Type B pancreatic cell (in vitro differentiated cells): ENCODE measurements at regions not wholly inside any gene's neighbourhood (a gene's known extent, or its start where the extent isn't known, plus 50 kb on each side); places are given as distances from the start of the nearest gene placed in this dataset.

Source experiments
- DNase-seq: peaks from one replicate; pipeline ENCODE4 v3.0.0; 2021; ENCODE audit warnings: mixed read lengths; ENCODE audit not compliant: unreplicated experiment; ENCODE audit errors: extremely low spot score
- H3K27ac Mint-ChIP-seq: 2 replicates; pipeline ENCODE4 v1.8.0; 2021; ENCODE audit warnings: mild to moderate bottlenecking, mixed read lengths
- H3K27me3 Mint-ChIP-seq: 2 replicates; pipeline ENCODE4 v1.8.0; 2021; ENCODE audit warnings: mixed read lengths
- H3K36me3 Mint-ChIP-seq: 2 replicates; pipeline ENCODE4 v1.8.0; 2021; ENCODE audit warnings: mixed read lengths
- H3K4me1 Mint-ChIP-seq: one replicate; pipeline ENCODE4 v1.8.0; 2021; ENCODE audit warnings: mixed read lengths; ENCODE audit not compliant: unreplicated experiment
- H3K4me3 Mint-ChIP-seq: 2 replicates; pipeline ENCODE4 v1.8.0; 2021; ENCODE audit warnings: mild to moderate bottlenecking, mixed read lengths
- H3K9me3 Mint-ChIP-seq: 2 replicates; pipeline ENCODE4 v1.8.0; 2021; ENCODE audit warnings: mixed read lengths
- TF ChIP-seq, protein P1 (sequence below): fragments of 200-600 bp; sonication (generic); conservative IDR thresholded peaks from 2 replicates; pipeline ENCODE4 v1.5.0; 2021; ENCODE audit warnings: antibody characterized with exemption, mild to moderate bottlenecking

DNA sequence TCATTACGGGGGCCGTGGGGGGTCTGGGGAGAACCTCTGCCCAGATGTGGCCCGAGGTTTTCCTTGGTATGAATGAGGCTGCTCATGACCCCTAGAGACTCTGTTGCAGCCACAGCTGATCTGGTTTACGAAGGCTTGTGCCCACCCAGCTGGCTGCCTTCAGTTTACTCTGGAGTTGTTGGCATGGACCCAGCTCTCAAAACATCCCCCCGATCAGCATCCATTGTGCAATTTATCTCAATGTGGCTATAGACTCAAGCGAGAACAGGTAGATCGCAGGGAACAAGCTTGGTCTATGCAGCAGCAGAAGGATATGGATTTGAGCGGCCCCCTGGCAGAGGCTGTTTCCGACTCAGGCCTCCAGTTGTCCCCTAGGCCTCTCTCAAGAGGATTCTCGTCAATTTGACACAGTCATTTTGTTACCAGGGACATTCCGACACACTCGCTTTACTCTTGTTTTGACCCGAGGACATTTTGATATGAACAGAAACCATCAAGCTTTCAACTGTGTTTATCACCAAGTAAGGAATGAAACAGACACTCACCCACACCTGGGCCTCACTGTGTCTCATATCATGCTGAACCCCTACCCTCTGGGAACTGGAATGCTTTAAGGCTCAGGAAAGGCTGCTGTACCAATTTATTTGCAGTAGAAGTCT is 161.5 kb downstream of the KATNAL1 start:
- Mint-ChIP-seq H3K36me3 (no peaks in the 10 kb centered on the region), H3K4me3 (no peak overlapping the region), H3K9me3 (no peaks in the 10 kb centered on the region), H3K4me1 (peaks cover 8% of the 10 kb centered on the region), H3K27me3 (no peaks in the 10 kb centered on the region), H3K27ac (no peak overlapping the region)
- no peak for DNase-seq
- TF ChIP-seq, protein P1, sequence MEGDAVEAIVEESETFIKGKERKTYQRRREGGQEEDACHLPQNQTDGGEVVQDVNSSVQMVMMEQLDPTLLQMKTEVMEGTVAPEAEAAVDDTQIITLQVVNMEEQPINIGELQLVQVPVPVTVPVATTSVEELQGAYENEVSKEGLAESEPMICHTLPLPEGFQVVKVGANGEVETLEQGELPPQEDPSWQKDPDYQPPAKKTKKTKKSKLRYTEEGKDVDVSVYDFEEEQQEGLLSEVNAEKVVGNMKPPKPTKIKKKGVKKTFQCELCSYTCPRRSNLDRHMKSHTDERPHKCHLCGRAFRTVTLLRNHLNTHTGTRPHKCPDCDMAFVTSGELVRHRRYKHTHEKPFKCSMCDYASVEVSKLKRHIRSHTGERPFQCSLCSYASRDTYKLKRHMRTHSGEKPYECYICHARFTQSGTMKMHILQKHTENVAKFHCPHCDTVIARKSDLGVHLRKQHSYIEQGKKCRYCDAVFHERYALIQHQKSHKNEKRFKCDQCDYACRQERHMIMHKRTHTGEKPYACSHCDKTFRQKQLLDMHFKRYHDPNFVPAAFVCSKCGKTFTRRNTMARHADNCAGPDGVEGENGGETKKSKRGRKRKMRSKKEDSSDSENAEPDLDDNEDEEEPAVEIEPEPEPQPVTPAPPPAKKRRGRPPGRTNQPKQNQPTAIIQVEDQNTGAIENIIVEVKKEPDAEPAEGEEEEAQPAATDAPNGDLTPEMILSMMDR = no peak

DNA sequence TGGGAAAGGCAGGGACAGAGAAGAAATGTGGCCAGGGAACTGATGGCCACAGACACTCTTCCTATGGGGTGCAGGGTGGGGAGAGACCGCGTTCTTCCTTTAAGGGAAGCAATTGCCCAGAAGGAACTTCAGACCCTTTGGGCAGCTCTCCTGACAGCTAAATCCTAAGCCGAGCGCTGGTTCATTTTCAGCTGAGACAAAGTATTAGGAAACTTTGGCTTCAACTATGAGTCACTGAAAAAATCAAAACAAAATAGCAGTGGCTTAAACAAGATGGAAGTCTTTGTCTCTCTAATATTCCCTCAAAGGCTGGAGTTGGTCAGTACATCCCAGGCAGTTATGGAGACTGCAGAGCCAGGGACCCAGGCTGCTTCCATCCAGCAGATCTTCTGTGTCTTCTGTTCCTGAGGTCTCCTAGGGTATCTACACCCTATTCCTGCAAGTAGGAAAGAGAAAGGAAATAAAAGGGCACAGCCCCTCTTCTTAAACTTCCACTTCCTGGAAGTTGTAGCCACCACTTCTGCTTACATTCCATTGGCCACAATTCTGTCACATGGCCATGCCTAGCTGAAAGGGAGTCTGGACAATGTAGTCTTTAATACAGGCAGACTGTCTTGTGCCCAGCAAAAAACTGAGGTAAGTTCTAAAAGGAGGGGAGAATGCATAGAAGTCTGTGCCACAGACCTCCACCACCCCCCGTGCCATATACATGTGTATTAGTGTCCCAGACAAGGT is 163.5 kb downstream of the KATNAL1 start:
- DNase-seq = no peak
- Mint-ChIP-seq H3K9me3 (no peaks in the 10 kb centered on the region), H3K36me3 (no peaks in the 10 kb centered on the region), H3K27ac (peak overlapping the region; percentile 81), H3K27me3 (no peaks in the 10 kb centered on the region), H3K4me3 (no peak overlapping the region), H3K4me1 (peaks cover 8% of the 10 kb centered on the region)
- TF ChIP-seq, protein P1 = no peak

DNA sequence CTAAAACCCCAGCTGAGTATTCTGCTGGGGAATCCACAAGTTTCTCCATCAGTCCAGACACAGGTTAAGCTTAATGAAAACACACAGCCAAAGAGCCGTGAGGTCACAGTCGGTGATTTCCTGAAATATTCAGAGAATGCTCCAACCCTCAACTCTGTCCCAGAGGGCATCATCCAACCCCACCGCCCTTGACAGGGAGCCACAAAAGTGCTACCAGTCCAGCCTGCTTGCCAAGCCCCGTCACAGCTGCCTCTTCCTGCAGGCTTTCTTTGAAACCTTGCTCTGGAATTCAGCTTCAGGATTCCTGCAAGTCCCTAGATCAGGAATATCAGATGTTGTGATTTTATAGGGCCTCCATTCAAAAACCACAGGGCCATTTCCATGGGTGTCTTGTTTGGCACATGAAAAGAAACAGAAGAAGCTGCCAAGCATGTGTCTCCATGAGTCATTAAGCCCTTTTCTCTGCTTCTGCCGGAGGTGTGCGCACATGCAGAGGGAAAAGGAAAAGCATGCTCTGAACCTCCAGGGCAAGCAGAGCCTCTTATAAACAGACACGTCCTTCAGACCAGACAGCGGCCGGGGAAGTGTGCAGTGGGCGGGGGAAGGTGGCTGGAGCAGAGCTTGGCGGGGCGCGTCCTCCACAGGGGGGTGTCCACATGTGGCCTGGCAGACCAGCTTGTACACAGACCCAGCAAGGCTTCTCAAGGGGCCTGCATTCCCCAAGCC is 164.7 kb downstream of the KATNAL1 start:
- TF ChIP-seq, protein P1 = no peak
- Mint-ChIP-seq H3K27me3 (no peaks in the 10 kb centered on the region), H3K4me3 (peak overlapping the region; percentile 66), H3K4me1 (peaks cover 13% of the 10 kb centered on the region), H3K36me3 (no peaks in the 10 kb centered on the region), H3K27ac (peak overlapping the region; percentile 92), H3K9me3 (no peaks in the 10 kb centered on the region)
- DNase-seq = no peak

DNA sequence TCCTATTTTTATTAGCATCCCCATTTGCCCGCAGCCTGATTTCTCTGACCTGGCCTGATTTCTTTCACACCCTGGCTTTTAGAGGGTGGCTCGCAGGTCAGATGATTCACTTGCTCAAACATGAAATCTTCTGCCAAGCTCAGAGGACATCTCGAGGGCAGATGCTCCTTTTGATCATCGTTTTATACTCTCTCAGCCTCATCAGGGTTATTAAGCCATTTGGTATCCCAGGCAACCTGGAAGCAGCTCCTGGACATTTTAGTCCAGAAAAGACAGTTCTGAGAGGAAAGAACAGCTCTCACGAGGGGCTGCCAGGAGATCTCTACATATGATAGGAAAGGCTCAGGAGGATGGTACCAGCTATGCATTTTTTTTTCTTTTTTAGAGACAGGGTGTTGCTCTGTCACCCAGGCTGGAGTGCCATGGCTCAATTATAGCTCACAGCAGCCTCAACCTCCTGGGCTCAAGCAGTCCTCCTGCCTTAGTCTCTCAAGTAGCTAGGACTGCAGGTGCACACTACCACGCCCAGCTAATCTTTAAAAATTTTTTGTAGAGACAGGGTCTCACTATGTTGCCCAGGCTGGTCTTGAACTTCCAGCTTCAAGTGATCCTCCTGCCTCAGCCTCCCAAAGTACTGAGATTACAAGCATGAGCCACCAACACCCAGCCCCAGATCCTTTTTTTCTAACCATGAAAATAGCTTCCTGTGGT is 165.4 kb downstream of the KATNAL1 start:
- Mint-ChIP-seq H3K9me3 (no peaks in the 10 kb centered on the region), H3K4me3 (peak overlapping the region; percentile 66), H3K4me1 (peaks cover 13% of the 10 kb centered on the region), H3K27ac (peak overlapping the region; percentile 92), H3K36me3 (no peaks in the 10 kb centered on the region), H3K27me3 (no peaks in the 10 kb centered on the region)
- DNase-seq = no peak
- TF ChIP-seq, protein P1 = no peak

DNA sequence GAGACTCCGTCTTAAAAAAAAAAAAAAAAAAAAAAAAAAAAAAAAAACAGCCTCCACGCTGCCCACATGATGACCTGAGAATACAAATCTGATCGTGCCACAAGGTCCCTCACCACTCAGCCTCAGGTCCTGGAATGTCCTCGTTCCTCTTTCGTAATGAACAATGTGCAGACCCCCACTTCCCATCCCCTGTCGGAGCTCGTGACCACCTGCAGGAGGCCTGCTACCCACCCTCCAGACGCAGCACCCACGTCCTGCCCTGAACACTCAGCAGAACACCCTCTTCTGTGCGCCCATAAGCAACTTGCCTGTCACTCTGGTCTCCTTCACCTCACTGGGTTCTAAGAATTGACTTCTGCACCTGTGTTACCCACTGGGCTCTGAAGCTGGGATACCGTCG is 166.4 kb downstream of the KATNAL1 start:
- no peaks in the 10 kb centered on the region for H3K27me3 Mint-ChIP-seq
- no peak for DNase-seq
- no peak overlapping the region for H3K27ac Mint-ChIP-seq
- TF ChIP-seq, protein P1 = no peak
- no peak overlapping the region for H3K4me3 Mint-ChIP-seq
- peaks cover 13% of the 10 kb centered on the region for H3K4me1 Mint-ChIP-seq
- no peaks in the 10 kb centered on the region for H3K9me3 Mint-ChIP-seq
- H3K36me3 Mint-ChIP-seq = no peaks in the 10 kb centered on the region
